WERI-Rb-1 (cell line): ENCODE measurements at regions not wholly inside any gene's neighbourhood (a gene's known extent, or its start where the extent isn't known, plus 50 kb on each side); places are given as distances from the start of the nearest gene placed in this dataset.

Experiments
- DNase-seq: peaks from one replicate; pipeline ENCODE4 v3.0.0-alpha.2; 2020
- H3K27ac ChIP-seq: fragments of 250-450 bp; sonication (Bioruptor Pico); 2 replicates; pipeline ENCODE4 v1.5.1; 2020; ENCODE audit warnings: mild to moderate bottlenecking, moderate library complexity
- H3K27me3 ChIP-seq: fragments of 250-450 bp; sonication (Bioruptor Pico); 2 replicates; pipeline ENCODE4 v1.5.1; 2021; ENCODE audit warnings: mild to moderate bottlenecking, low read depth, moderate library complexity; ENCODE audit not compliant: insufficient read depth, severe bottlenecking
- H3K36me3 ChIP-seq: fragments of 250-450 bp; sonication (Bioruptor Pico); 2 replicates; pipeline ENCODE4 v1.5.1; 2020; ENCODE audit warnings: mild to moderate bottlenecking, moderate library complexity
- H3K4me3 ChIP-seq: 2 replicates; pipeline ENCODE4 v1.5.1; 2011; ENCODE audit warnings: low read depth, mild to moderate bottlenecking, control low read depth, low read length
- H3K9me3 ChIP-seq: fragments of 250-450 bp; sonication (Bioruptor Pico); 2 replicates; pipeline ENCODE4 v1.5.1; 2021; ENCODE audit warnings: mild to moderate bottlenecking, moderate library complexity; ENCODE audit not compliant: severe bottlenecking
- CTCF ChIP-seq: IDR thresholded peaks from 2 replicates; pipeline ENCODE4 v1.5.1; 2011; ENCODE audit warnings: low read depth, mild to moderate bottlenecking, control low read depth, inconsistent platforms, low read length

- H3K4me3 ChIP-seq, result no peak overlapping the region
- TF ChIP-seq CTCF, result no peak
- no peaks in the 10 kb centered on the region for H3K27me3 ChIP-seq
- no peaks in the 10 kb centered on the region for H3K36me3 ChIP-seq
- H3K27ac ChIP-seq, result no peak overlapping the region
- no peaks in the 10 kb centered on the region for H3K9me3 ChIP-seq
- DNase-seq, result no peak
These were observed 217.5 kb downstream of the NCK2 start for GRCh38 chr2:105962221-105962620.

DNA sequence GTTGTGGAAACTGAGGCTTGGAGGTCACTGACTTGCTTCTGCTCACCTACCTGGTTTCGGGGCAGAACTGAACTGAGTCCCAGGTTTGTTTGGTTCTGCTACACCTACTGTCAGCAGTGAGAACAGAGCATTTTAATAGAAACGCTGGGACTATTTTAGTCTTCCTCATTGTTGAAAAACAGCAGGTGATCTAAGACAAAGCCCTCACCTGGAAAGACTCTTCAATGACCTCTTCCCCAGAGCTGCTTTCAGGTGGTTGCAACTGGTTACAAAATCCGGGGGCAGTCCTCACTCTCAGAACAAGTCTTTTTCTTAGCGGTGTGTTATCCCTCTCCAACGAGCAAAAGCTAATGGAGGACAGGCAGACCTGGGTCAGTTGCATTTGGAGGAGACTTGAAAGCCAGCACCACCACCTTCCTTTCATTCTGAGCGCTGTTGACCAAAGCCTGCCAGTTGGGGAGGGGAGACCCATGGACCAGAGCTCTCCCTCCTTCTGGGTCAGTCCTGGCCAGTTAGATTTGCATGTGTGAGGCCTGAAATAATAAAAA, 217.0 kb downstream of the NCK2 start:
- Histone ChIP-seq H3K36me3 (no peaks in the 10 kb centered on the region), H3K27me3 (no peaks in the 10 kb centered on the region), H3K9me3 (no peaks in the 10 kb centered on the region), H3K27ac (no peak overlapping the region), H3K4me3 (no peak overlapping the region)
- no peak for TF ChIP-seq CTCF
- no peak for DNase-seq

GRCh38 chr2:105959357-105959756, 214.6 kb downstream of the NCK2 start:
- H3K27ac ChIP-seq, result no peak overlapping the region
- TF ChIP-seq CTCF, result no peak
- H3K4me3 ChIP-seq, result no peak overlapping the region
- no peaks in the 10 kb centered on the region for H3K27me3 ChIP-seq
- no peaks in the 10 kb centered on the region for H3K9me3 ChIP-seq
- H3K36me3 ChIP-seq, result no peaks in the 10 kb centered on the region
- no peak for DNase-seq

DNA sequence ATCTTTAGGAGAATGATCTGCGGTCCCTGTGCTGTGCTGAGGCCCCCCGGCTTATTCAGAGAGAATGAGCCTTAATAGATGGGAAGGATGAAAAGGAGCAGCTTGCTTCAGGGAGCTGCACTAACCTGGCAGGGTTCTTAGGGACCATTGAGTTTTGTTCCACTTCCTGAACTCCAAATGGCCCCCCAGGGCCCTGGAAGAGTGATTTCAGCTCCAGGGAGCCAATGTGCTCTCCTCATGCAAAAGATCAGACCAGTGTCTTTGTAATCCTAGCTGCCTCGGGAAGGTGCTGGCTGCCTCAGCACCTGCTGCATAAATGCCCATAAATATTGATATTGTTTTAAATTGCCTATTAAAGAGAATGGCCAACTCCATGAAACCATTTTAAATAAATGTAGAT, 210.2 kb downstream of the NCK2 start:
- TF ChIP-seq CTCF, result no peak
- H3K36me3 ChIP-seq, result no peaks in the 10 kb centered on the region
- no peak overlapping the region for H3K27ac ChIP-seq
- no peak for DNase-seq
- H3K4me3 ChIP-seq, result no peak overlapping the region
- H3K27me3 ChIP-seq, result no peaks in the 10 kb centered on the region
- no peaks in the 10 kb centered on the region for H3K9me3 ChIP-seq

DNA sequence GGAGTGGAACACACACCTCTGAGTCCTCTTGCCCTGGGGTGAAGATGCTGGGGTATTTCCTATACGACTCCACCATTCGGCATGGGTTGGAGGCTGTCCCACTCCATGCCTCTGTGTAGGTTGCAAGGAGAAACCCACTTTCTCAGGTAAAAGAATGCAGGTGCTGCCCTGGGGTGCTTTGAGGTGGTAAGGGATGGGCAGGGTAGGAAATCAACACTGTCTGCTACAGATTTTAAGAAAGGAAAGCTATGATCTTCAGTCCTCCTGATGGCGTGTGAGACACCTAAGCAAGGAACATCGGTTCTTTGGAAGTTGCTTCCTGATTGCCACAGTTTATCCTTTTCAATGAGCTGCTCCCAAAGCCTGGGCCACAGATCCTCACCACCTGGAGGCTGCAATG, 209.2 kb downstream of the NCK2 start:
- H3K27me3 ChIP-seq, result no peaks in the 10 kb centered on the region
- TF ChIP-seq CTCF, result no peak
- no peaks in the 10 kb centered on the region for H3K36me3 ChIP-seq
- no peak overlapping the region for H3K4me3 ChIP-seq
- no peaks in the 10 kb centered on the region for H3K9me3 ChIP-seq
- no peak overlapping the region for H3K27ac ChIP-seq
- no peak for DNase-seq

DNA sequence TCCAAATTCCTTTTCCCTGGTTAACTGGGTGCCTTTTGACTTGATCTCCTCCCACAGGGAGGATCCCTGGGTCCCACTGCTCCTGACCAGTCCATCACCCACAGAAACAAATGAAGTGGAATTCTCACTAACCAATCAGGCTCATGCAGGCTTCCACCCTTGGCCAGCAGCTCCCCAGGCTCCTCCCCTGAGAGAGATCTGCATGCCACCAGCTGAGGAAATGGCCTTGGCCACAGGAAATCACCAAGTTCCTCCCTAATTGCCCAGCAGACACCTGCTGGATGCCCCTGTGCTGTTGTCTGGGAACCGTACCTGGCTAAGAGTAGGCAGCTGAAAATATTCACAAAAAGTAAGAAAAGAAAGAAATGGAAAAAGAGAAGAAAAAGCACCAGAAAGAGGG, 207.4 kb downstream of the NCK2 start:
- H3K4me3 ChIP-seq, result no peak overlapping the region
- H3K27ac ChIP-seq, result no peak overlapping the region
- H3K36me3 ChIP-seq, result no peaks in the 10 kb centered on the region
- H3K27me3 ChIP-seq, result no peaks in the 10 kb centered on the region
- no peak for TF ChIP-seq CTCF
- H3K9me3 ChIP-seq, result no peaks in the 10 kb centered on the region
- DNase-seq, result no peak
